CD4-positive, CD25-positive, alpha-beta regulatory T cell (primary cell): ENCODE measurements at regions not wholly inside any gene's neighbourhood (a gene's known extent, or its start where the extent isn't known, plus 50 kb on each side); places are given as distances from the start of the nearest gene placed in this dataset.

Experiments used
- ATAC-seq, 2 donors: fragments of 150-1000 bp; cut with Tn5 transposase; one replicate each; pipeline ENCODE4 v1.10.0; 2021; ENCODE audit warnings: low read depth in 2 of 2, moderate number of reproducible peaks in 2 of 2, moderate library complexity in 1 of 2
- DNase-seq, 3 donors: peaks; one replicate each; pipeline versions ENCODE4 v3.0.0 to v3.0.0-alpha.2; 2012 to 2022; ENCODE audit warnings: mixed read lengths in 1 of 3
- H3K27ac ChIP-seq: one replicate; pipeline ENCODE4 v1.7.0; 2013; ENCODE audit warnings: mild to moderate bottlenecking, low read length; ENCODE audit not compliant: insufficient read depth, poor library complexity, severe bottlenecking
- H3K27me3 ChIP-seq: one replicate; pipeline ENCODE4 v1.7.0; 2013; ENCODE audit warnings: low read length; ENCODE audit not compliant: control insufficient read depth, insufficient read depth
- H3K36me3 ChIP-seq: one replicate; pipeline ENCODE4 v1.7.0; 2013; ENCODE audit warnings: mild to moderate bottlenecking, low read length, moderate library complexity; ENCODE audit not compliant: control insufficient read depth, insufficient read depth
- H3K4me1 ChIP-seq: 2 replicates; pipeline ENCODE4 v1.7.0; 2013; ENCODE audit warnings: mild to moderate bottlenecking, low read length; ENCODE audit not compliant: insufficient read depth, control insufficient read depth, poor library complexity, severe bottlenecking
- H3K4me3 ChIP-seq: one replicate; pipeline ENCODE4 v1.7.0; 2013; ENCODE audit warnings: low read depth, mild to moderate bottlenecking, low read length, moderate library complexity
- H3K9me3 ChIP-seq, 2 experiments: 1 replicate in 1 of 2; 2 replicates in 1 of 2; pipeline ENCODE4 v1.7.0; 2013; ENCODE audit warnings: low read length in 2 of 2, mild to moderate bottlenecking in 1 of 2, moderate library complexity in 1 of 2; ENCODE audit not compliant: control insufficient read depth in 2 of 2
- H3K27ac Mint-ChIP-seq, 3 donors: one replicate each; pipeline ENCODE4 v1.8.0; 2020 to 2022; ENCODE audit warnings: mild to moderate bottlenecking in 3 of 3, mixed read lengths in 3 of 3, moderate library complexity in 2 of 3
- H3K27me3 Mint-ChIP-seq: one replicate; pipeline ENCODE4 v1.8.0; 2022; ENCODE audit warnings: mild to moderate bottlenecking, mixed read lengths
- H3K36me3 Mint-ChIP-seq: one replicate; pipeline ENCODE4 v1.8.0; 2020; ENCODE audit warnings: mixed read lengths
- H3K4me1 Mint-ChIP-seq, 4 donors: one replicate each; pipeline ENCODE4 v1.8.0; 2020 to 2022; ENCODE audit warnings: mixed read lengths in 4 of 4, mild to moderate bottlenecking in 1 of 4
- H3K4me3 Mint-ChIP-seq, 4 donors: one replicate each; pipeline ENCODE4 v1.8.0; 2020 to 2022; ENCODE audit warnings: mild to moderate bottlenecking in 4 of 4, mixed read lengths in 4 of 4, moderate library complexity in 3 of 4
- H3K9me3 Mint-ChIP-seq, 7 donors: one replicate each; pipeline ENCODE4 v1.8.0; 2020 to 2022; ENCODE audit warnings: mixed read lengths in 7 of 7, mild to moderate bottlenecking in 3 of 7, moderate library complexity in 2 of 7

- Histone ChIP-seq H3K36me3 (no peaks in the 10 kb centered on the region), H3K27me3 (no peaks in the 10 kb centered on the region), H3K9me3 (no peaks in the 10 kb centered on the region), H3K27ac (no peak overlapping the region), H3K4me1 (no peaks in the 10 kb centered on the region), H3K4me3 (no peak overlapping the region)
- H3K4me3 Mint-ChIP-seq: no peak overlapping the region
- ATAC-seq (no peak), DNase-seq (no peak)
- no peak overlapping the region for H3K27ac Mint-ChIP-seq
- H3K4me1 Mint-ChIP-seq: no peaks in the 10 kb centered on the region
- no peaks in the 10 kb centered on the region for H3K36me3 Mint-ChIP-seq
- H3K27me3 Mint-ChIP-seq: no peaks in the 10 kb centered on the region
- H3K9me3 Mint-ChIP-seq: peaks cover 0 to 4% (median 0%) of the 10 kb centered on the region in 7 donors
Observed at GRCh38 chr10:90314718-90315117, 543.1 kb downstream of the HTR7 start.

- H3K4me1 Mint-ChIP-seq: no peaks in the 10 kb centered on the region
- no peaks in the 10 kb centered on the region for H3K9me3 ChIP-seq
- H3K27me3 ChIP-seq: no peaks in the 10 kb centered on the region
- H3K36me3 Mint-ChIP-seq: no peaks in the 10 kb centered on the region
- no peaks in the 10 kb centered on the region for H3K27me3 Mint-ChIP-seq
- H3K4me3 ChIP-seq: no peak overlapping the region
- ATAC-seq: no peak
- peaks cover 0 to 5% (median 0%) of the 10 kb centered on the region in 7 donors for H3K9me3 Mint-ChIP-seq
- no peak overlapping the region for H3K27ac ChIP-seq
- H3K36me3 ChIP-seq: no peaks in the 10 kb centered on the region
- H3K27ac Mint-ChIP-seq: no peak overlapping the region
- H3K4me1 ChIP-seq: no peaks in the 10 kb centered on the region
- H3K4me3 Mint-ChIP-seq: no peak overlapping the region
- no peak for DNase-seq
Observed at GRCh38 chr10:90317172-90317571, 540.7 kb downstream of the HTR7 start.

GRCh38 chr10:90318659-90319058 lies 539.2 kb downstream of the HTR7 start:
- Histone ChIP-seq H3K4me1 (no peaks in the 10 kb centered on the region), H3K36me3 (no peaks in the 10 kb centered on the region), H3K4me3 (no peak overlapping the region), H3K9me3 (no peaks in the 10 kb centered on the region), H3K27ac (no peak overlapping the region), H3K27me3 (no peaks in the 10 kb centered on the region)
- Mint-ChIP-seq H3K27ac (no peak overlapping the region), H3K36me3 (no peaks in the 10 kb centered on the region), H3K4me1 (no peaks in the 10 kb centered on the region), H3K4me3 (no peak overlapping the region), H3K27me3 (no peaks in the 10 kb centered on the region), H3K9me3 (peaks cover 0 to 7% (median 0%) of the 10 kb centered on the region in 7 donors)
- ATAC-seq (no peak), DNase-seq (no peak)

- Mint-ChIP-seq H3K27ac (no peak overlapping the region), H3K4me3 (no peak overlapping the region), H3K36me3 (no peaks in the 10 kb centered on the region), H3K4me1 (no peaks in the 10 kb centered on the region), H3K27me3 (no peaks in the 10 kb centered on the region), H3K9me3 (peaks cover 0 to 8% (median 0%) of the 10 kb centered on the region in 7 donors)
- Histone ChIP-seq H3K27ac (no peak overlapping the region), H3K27me3 (no peaks in the 10 kb centered on the region), H3K36me3 (no peaks in the 10 kb centered on the region), H3K4me3 (no peak overlapping the region), H3K4me1 (no peaks in the 10 kb centered on the region), H3K9me3 (no peaks in the 10 kb centered on the region)
- ATAC-seq: no peak
- no peak for DNase-seq
Observed at GRCh38 chr10:90319188-90319914, 538.5 kb downstream of the HTR7 start.

GRCh38 chr10:90321132-90321816 lies 536.6 kb downstream of the HTR7 start:
- no peak overlapping the region for H3K4me3 ChIP-seq
- no peak overlapping the region for H3K27ac Mint-ChIP-seq
- DNase-seq (no peak), ATAC-seq (no peak)
- H3K36me3 Mint-ChIP-seq: no peaks in the 10 kb centered on the region
- H3K9me3 Mint-ChIP-seq: peaks cover 0 to 7% (median 0%) of the 10 kb centered on the region in 7 donors
- no peak overlapping the region for H3K27ac ChIP-seq
- no peaks in the 10 kb centered on the region for H3K27me3 ChIP-seq
- no peaks in the 10 kb centered on the region for H3K36me3 ChIP-seq
- no peaks in the 10 kb centered on the region for H3K4me1 ChIP-seq
- H3K4me1 Mint-ChIP-seq: no peaks in the 10 kb centered on the region
- H3K27me3 Mint-ChIP-seq: no peaks in the 10 kb centered on the region
- no peak overlapping the region for H3K4me3 Mint-ChIP-seq
- no peaks in the 10 kb centered on the region for H3K9me3 ChIP-seq

GRCh38 chr10:90326498-90327267 lies 531.2 kb downstream of the HTR7 start:
- no peaks in the 10 kb centered on the region for H3K27me3 Mint-ChIP-seq
- no peaks in the 10 kb centered on the region for H3K36me3 ChIP-seq
- H3K9me3 ChIP-seq: no peaks in the 10 kb centered on the region
- no peaks in the 10 kb centered on the region for H3K4me1 ChIP-seq
- H3K9me3 Mint-ChIP-seq: peaks cover 0 to 4% (median 1%) of the 10 kb centered on the region in 7 donors
- no peak for ATAC-seq
- H3K27ac Mint-ChIP-seq: no peak overlapping the region
- H3K27me3 ChIP-seq: no peaks in the 10 kb centered on the region
- DNase-seq: no peak
- H3K36me3 Mint-ChIP-seq: no peaks in the 10 kb centered on the region
- H3K4me1 Mint-ChIP-seq: no peaks in the 10 kb centered on the region
- no peak overlapping the region for H3K4me3 Mint-ChIP-seq
- H3K27ac ChIP-seq: no peak overlapping the region
- H3K4me3 ChIP-seq: no peak overlapping the region

GRCh38 chr10:90327611-90328010 lies 530.2 kb downstream of the HTR7 start:
- H3K4me3 ChIP-seq: no peak overlapping the region
- H3K4me1 ChIP-seq: no peaks in the 10 kb centered on the region
- ATAC-seq: no peak
- Mint-ChIP-seq H3K9me3 (peaks cover 0 to 4% (median 2%) of the 10 kb centered on the region in 7 donors), H3K4me1 (no peaks in the 10 kb centered on the region), H3K36me3 (no peaks in the 10 kb centered on the region), H3K27ac (no peak overlapping the region), H3K4me3 (no peak overlapping the region), H3K27me3 (no peaks in the 10 kb centered on the region)
- H3K36me3 ChIP-seq: no peaks in the 10 kb centered on the region
- no peaks in the 10 kb centered on the region for H3K9me3 ChIP-seq
- DNase-seq: no peak
- no peak overlapping the region for H3K27ac ChIP-seq
- no peaks in the 10 kb centered on the region for H3K27me3 ChIP-seq
